Gastroesophageal sphincter (tissue), 4 donors: ENCODE measurements at regions not wholly inside any gene's neighbourhood (a gene's known extent, or its start where the extent isn't known, plus 50 kb on each side); places are given as distances from the start of the nearest gene placed in this dataset.

ENCODE experiments used
- ATAC-seq: fragments of 150-250 bp; one replicate; pipeline ENCODE4 v1.9.1; 2016; ENCODE audit warnings: mild to moderate bottlenecking, moderate library complexity
- H3K27ac ChIP-seq, 4 donors: fragments of 200-600 bp; sonication (generic) in 3 of 4; 1 replicate in 3 of 4; 2 replicates in 1 of 4; pipeline ENCODE4 v1.5.1; 2016 to 2019
- H3K27me3 ChIP-seq: fragments of 200-600 bp; sonication (generic); one replicate; pipeline ENCODE4 v1.5.1; 2019
- H3K36me3 ChIP-seq, 2 donors: fragments of 200-600 bp; sonication (generic); one replicate each; pipeline ENCODE4 v1.5.1; 2019; ENCODE audit warnings: control low read depth in 1 of 2
- H3K4me1 ChIP-seq, 3 donors: fragments of 200-600 bp; sonication (generic); 1 replicate in 2 of 3; 2 replicates in 1 of 3; pipeline ENCODE4 v1.5.1; 2016 to 2019; ENCODE audit warnings: control low read depth in 2 of 3
- H3K4me3 ChIP-seq, 2 donors: fragments of 200-600 bp; sonication (generic); one replicate each; pipeline ENCODE4 v1.5.1; 2019; ENCODE audit warnings: mild to moderate bottlenecking in 1 of 2, moderate library complexity in 1 of 2
- H3K9me3 ChIP-seq, 3 donors: fragments of 200-600 bp; sonication (generic); one replicate each; pipeline ENCODE4 v1.5.1; 2017 to 2019; ENCODE audit warnings: control low read depth in 2 of 3
- EP300 ChIP-seq: sonication (generic); formaldehyde crosslinking; IDR thresholded peaks from one replicate; pipeline ENCODE4 v1.6.1; 2017; ENCODE audit warnings: antibody characterized with exemption, mild to moderate bottlenecking
- POLR2A ChIP-seq, 2 donors: fragments of 450-650 bp; IDR thresholded peaks; one replicate each; pipeline ENCODE4 v1.6.1; 2017; ENCODE audit warnings: antibody characterized with exemption in 2 of 2, mild to moderate bottlenecking in 2 of 2, moderate library complexity in 1 of 2
- POLR2AphosphoS5 ChIP-seq: sonication (generic); formaldehyde crosslinking; IDR thresholded peaks from one replicate; pipeline ENCODE4 v1.6.1; 2017; ENCODE audit warnings: antibody characterized with exemption
- WGBS, 2 donors: methylation state at CpG; one replicate each; pipeline ENCODE4 v1.1.5; 2018; ENCODE audit warnings: low coverage in 1 of 2; 5-methylcytosine and 5-hydroxymethylcytosine counted together
- TF ChIP-seq, protein P1 (sequence below), 4 experiments: fragments of 200-600 bp in 2 of 4; fragments of 450-650 bp in 2 of 4; sonication (generic) in 1 of 4; IDR thresholded peaks; one replicate each; pipeline ENCODE4 v1.5.1; 2017 to 2019; ENCODE audit warnings: antibody characterized with exemption in 4 of 4, mild to moderate bottlenecking in 2 of 4, moderate library complexity in 2 of 4

DNA sequence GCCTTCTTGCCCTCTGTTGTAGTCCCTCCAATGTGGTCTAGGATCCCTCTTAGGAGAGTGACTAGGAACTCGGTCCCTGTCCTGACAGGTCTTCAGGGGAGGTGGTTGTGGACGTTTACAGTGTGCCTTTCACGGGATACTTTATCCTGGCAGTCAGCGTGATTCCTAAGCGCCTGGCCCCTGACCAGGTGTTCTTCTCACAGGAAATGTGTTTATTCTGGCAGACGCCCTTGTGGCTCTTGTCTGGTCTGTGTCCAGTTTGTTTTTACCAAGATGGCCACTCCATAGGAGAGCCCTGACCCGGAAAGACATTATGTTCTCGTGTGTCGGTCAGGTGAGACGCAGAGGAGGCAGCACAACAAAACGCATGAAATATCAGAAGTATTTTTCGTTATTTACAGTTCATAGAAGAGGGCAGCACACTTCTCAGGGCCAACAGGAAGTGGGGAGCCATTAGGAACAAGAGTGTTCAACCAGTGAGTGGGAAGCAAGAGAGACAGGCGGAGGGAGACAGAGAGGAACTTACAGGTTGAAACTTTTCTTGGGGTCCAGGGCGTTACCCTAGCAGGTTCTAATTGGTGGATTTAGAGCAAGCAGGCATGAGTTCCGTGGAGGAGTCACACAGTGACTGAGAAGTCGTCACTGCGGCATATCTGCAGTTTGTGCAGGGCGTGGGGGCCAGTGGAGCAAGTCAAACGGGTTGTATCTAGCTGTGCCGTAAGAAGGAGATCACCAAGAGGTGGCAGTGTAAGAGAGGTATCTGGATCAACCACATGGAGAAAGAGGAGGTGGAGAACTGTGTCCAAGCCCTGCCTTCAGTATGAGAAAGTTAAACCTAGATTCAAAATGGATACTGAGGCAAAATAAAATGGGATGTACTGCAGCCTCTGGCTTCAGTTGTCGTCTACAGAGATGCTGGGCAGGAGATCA, 412.9 kb downstream of the ZSWIM6 start:
- Histone ChIP-seq H3K36me3 (no peaks in the 10 kb centered on the region), H3K9me3 (no peaks in the 10 kb centered on the region), H3K4me3 (no peak overlapping the region), H3K27me3 (no peaks in the 10 kb centered on the region), H3K27ac (no peak overlapping the region), H3K4me1 (no peaks in the 10 kb centered on the region)
- ATAC-seq: no peak
- 73 to 88% methylated on average over 3 to 10 of the region's 21 CpGs for WGBS, 2 donors
- TF ChIP-seq POLR2A (IDR thresholded peaks at IDR 0.05) (no peak), POLR2AphosphoS5 (no peak), EP300 (no peak)
- TF ChIP-seq, protein P1, sequence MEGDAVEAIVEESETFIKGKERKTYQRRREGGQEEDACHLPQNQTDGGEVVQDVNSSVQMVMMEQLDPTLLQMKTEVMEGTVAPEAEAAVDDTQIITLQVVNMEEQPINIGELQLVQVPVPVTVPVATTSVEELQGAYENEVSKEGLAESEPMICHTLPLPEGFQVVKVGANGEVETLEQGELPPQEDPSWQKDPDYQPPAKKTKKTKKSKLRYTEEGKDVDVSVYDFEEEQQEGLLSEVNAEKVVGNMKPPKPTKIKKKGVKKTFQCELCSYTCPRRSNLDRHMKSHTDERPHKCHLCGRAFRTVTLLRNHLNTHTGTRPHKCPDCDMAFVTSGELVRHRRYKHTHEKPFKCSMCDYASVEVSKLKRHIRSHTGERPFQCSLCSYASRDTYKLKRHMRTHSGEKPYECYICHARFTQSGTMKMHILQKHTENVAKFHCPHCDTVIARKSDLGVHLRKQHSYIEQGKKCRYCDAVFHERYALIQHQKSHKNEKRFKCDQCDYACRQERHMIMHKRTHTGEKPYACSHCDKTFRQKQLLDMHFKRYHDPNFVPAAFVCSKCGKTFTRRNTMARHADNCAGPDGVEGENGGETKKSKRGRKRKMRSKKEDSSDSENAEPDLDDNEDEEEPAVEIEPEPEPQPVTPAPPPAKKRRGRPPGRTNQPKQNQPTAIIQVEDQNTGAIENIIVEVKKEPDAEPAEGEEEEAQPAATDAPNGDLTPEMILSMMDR (IDR thresholded peaks at IDR 0.05): no peak

DNA sequence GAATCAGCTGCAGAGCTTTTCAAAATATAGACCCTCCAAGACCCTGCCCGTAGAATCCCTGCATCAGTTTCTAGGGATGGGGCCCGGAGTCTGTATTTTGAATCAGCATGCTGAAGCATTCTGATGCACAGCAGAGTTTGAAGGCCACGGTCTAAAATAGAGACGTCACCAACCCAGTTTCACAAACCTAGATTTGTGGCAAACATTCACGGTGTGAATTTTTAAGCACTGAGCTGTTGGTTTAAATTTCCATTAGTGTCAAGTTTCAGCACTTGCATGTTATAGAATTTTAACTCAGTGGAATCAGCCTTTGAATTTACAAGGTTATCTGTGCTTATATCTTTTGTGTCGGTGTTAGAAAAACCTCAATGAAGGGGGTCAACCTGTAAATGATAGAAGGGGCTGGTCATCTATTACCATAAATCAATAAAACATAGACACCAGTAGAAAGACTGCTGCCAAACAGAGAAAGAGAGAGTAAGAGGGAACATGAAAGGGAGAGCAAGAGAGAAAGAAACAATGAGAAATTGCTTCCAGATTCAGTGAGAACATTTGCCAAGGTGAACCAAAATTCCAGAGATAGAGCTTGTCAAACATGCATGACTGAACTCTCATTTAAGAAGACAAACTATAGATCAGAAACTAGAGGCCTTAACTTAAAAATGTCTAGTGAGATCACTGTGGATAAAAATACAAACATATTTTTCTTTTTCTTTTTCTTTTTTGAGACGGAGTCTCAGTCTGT, 414.9 kb downstream of the ZSWIM6 start:
- Histone ChIP-seq H3K27ac (no peak overlapping the region), H3K9me3 (no peaks in the 10 kb centered on the region), H3K4me1 (no peaks in the 10 kb centered on the region), H3K36me3 (no peaks in the 10 kb centered on the region), H3K27me3 (no peaks in the 10 kb centered on the region), H3K4me3 (no peak overlapping the region)
- no peak for TF ChIP-seq POLR2AphosphoS5
- no peak for TF ChIP-seq POLR2A (IDR thresholded peaks at IDR 0.05)
- TF ChIP-seq EP300: no peak
- TF ChIP-seq, protein P1 (IDR thresholded peaks at IDR 0.05): no peak
- WGBS, 2 donors: 68 to 74% methylated on average over 5 to 6 of the region's 7 CpGs
- ATAC-seq: no peak

DNA sequence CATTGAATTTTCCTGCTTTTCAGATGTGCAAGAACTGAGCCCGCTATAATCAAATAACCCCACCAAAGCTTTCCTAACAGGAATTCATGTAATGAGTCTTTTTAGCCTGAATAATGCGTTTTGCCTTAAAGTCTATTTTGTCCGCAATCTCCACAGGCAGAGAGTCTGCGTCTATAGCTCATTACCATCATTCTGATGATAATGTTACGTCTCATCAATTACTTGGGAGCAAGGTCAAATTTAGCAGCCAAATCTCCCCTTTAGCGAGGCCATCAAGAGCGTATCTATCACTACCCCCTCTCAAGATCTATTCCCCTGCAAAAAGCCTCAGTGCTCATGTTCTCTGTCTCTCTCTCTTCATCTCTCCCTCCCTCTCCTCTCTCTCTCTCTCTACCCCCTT, 416.1 kb downstream of the ZSWIM6 start:
- TF ChIP-seq, protein P1 (IDR thresholded peaks at IDR 0.05): no peak
- TF ChIP-seq POLR2AphosphoS5 (no peak), EP300 (no peak), POLR2A (IDR thresholded peaks at IDR 0.05) (no peak)
- H3K4me3 ChIP-seq: no peak overlapping the region
- no peaks in the 10 kb centered on the region for H3K27me3 ChIP-seq
- H3K36me3 ChIP-seq: no peaks in the 10 kb centered on the region
- no peak for ATAC-seq
- no peak overlapping the region for H3K27ac ChIP-seq
- WGBS, 2 donors: 95 to 99% methylated on average over 7 of the region's 7 CpGs
- H3K9me3 ChIP-seq: no peaks in the 10 kb centered on the region
- H3K4me1 ChIP-seq: no peaks in the 10 kb centered on the region

DNA sequence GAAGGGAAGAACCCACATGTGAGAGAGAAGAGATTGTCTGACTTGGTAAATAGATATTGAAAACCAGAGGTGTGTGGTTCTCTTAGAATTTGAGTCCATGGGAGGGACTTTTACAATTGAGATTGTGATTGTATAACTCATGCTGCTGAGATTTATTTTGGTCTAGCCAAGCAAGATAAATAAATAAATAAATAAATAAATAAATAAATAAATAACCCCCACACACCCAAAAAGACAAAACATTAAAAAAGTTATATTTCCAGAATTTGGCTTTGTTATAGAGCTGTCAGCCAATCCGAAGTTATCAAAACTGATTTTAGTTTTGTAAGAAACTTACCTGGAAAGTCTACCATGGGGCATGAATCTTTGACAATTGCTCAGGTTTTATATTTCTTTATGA, 416.6 kb downstream of the ZSWIM6 start:
- 91% methylated on average over 1 of the region's 1 CpG for WGBS, 2 donors
- no peak for ATAC-seq
- TF ChIP-seq POLR2AphosphoS5 (no peak), EP300 (no peak), POLR2A (IDR thresholded peaks at IDR 0.05) (no peak)
- TF ChIP-seq, protein P1 (IDR thresholded peaks at IDR 0.05): no peak
- Histone ChIP-seq H3K4me1 (no peaks in the 10 kb centered on the region), H3K4me3 (no peak overlapping the region), H3K9me3 (no peaks in the 10 kb centered on the region), H3K27me3 (no peaks in the 10 kb centered on the region), H3K36me3 (no peaks in the 10 kb centered on the region), H3K27ac (no peak overlapping the region)
